GM13976 (cell line): ENCODE measurements at regions not wholly inside any gene's neighbourhood (a gene's known extent, or its start where the extent isn't known, plus 50 kb on each side); places are given as distances from the start of the nearest gene placed in this dataset.

Experiments
- DNase-seq: peaks from one replicate; pipeline ENCODE4 v3.0.0; 2012; ENCODE audit warnings: low spot score
- CTCF ChIP-seq: IDR thresholded peaks from 2 replicates; pipeline ENCODE4 v1.5.1; 2012; ENCODE audit warnings: borderline replicate concordance, mild to moderate bottlenecking; ENCODE audit not compliant: insufficient read depth; ENCODE audit errors: extremely low read depth, missing control alignments, control extremely low read depth
- in situ Hi-C: fragments of 300-500 bp; cut with MboI; formaldehyde crosslinking; loops from one replicate; pipeline ENCODE4 v1.12.0; 2022; ENCODE audit warnings: low sequenced_read_pairs, mixed read lengths, inconsistent platforms; ENCODE audit not compliant: unreplicated experiment

- DNase-seq = no peak
- no peak for TF ChIP-seq CTCF
- in situ Hi-C loops = no loop called here
These were observed 481.6 kb downstream of the BTBD3 start for GRCh38 chr20:12399110-12399836.

- no peak for TF ChIP-seq CTCF
- no peak for DNase-seq
- in situ Hi-C loops = no loop called here
These were observed 487.2 kb downstream of the BTBD3 start for GRCh38 chr20:12404941-12405340.

GRCh38 chr20:12406978-12407377, 489.3 kb downstream of the BTBD3 start:
- TF ChIP-seq CTCF = no peak
- in situ Hi-C loops = no loop called here
- no peak for DNase-seq

GRCh38 chr20:12409501-12409900, 491.8 kb downstream of the BTBD3 start:
- in situ Hi-C loops = no loop called here
- DNase-seq = no peak
- no peak for TF ChIP-seq CTCF

- in situ Hi-C loops = no loop called here
- TF ChIP-seq CTCF = no peak
- no peak for DNase-seq
These were observed 493.1 kb downstream of the BTBD3 start for GRCh38 chr20:12410783-12411182.

GRCh38 chr20:12411246-12411940, 493.7 kb downstream of the BTBD3 start:
- no peak for TF ChIP-seq CTCF
- no peak for DNase-seq
- in situ Hi-C loops = no loop called here
